WTC11 (cell line): ENCODE measurements at regions not wholly inside any gene's neighbourhood (a gene's known extent, or its start where the extent isn't known, plus 50 kb on each side); places are given as distances from the start of the nearest gene placed in this dataset.

Source experiments
- ATF2 ChIP-seq: sonication (generic); formaldehyde crosslinking; IDR thresholded peaks from 2 replicates; pipeline ENCODE4 v1.8.1; 2022; ENCODE audit warnings: low read depth, missing genetic modification reagents, borderline replicate concordance
- ATF3 ChIP-seq: sonication (generic); formaldehyde crosslinking; conservative IDR thresholded peaks from 2 replicates; pipeline ENCODE4 v1.8.1; 2022; ENCODE audit warnings: mild to moderate bottlenecking, missing genetic modification reagents
- CTCF ChIP-seq: fragments of 200-600 bp; IDR thresholded peaks from 2 replicates; pipeline ENCODE4 v1.8.0; 2022; ENCODE audit warnings: antibody characterized with exemption
- E2F4 ChIP-seq: sonication (generic); formaldehyde crosslinking; IDR thresholded peaks from 2 replicates; pipeline ENCODE4 v1.8.1; 2022; ENCODE audit warnings: low read depth, mild to moderate bottlenecking, moderate library complexity, missing genetic modification reagents, borderline replicate concordance
- ERG ChIP-seq: fragments of 250-450 bp; sonication (Bioruptor Pico); IDR thresholded peaks from 2 replicates; pipeline ENCODE4 v1.8.0; 2021; ENCODE audit warnings: mild to moderate bottlenecking
- HMGXB4 ChIP-seq: sonication (generic); formaldehyde crosslinking; IDR thresholded peaks from 2 replicates; pipeline ENCODE4 v1.8.1; 2023; ENCODE audit warnings: mild to moderate bottlenecking, moderate library complexity, missing genetic modification reagents
- JUN ChIP-seq: sonication (generic); formaldehyde crosslinking; IDR thresholded peaks from 2 replicates; pipeline ENCODE4 v1.8.0; 2023; ENCODE audit warnings: mild to moderate bottlenecking, missing genetic modification reagents
- MAX ChIP-seq: sonication (generic); formaldehyde crosslinking; IDR thresholded peaks from 2 replicates; pipeline ENCODE4 v1.8.0; 2022; ENCODE audit warnings: mild to moderate bottlenecking, missing genetic modification reagents
- MLX ChIP-seq: sonication (generic); formaldehyde crosslinking; IDR thresholded peaks from 2 replicates; pipeline ENCODE4 v1.8.1; 2023; ENCODE audit warnings: mild to moderate bottlenecking, missing genetic modification reagents, moderate library complexity
- USF1 ChIP-seq: sonication (generic); formaldehyde crosslinking; IDR thresholded peaks from 2 replicates; pipeline ENCODE4 v1.8.0; 2022; ENCODE audit warnings: mild to moderate bottlenecking, missing genetic modification reagents
- USF2 ChIP-seq: sonication (generic); formaldehyde crosslinking; IDR thresholded peaks from 2 replicates; pipeline ENCODE4 v1.8.1; 2023; ENCODE audit warnings: mild to moderate bottlenecking, missing genetic modification reagents, moderate library complexity

GRCh38 chr1:221025501-221025900, 146.3 kb downstream of the HLX start:
- TF ChIP-seq ATF2 (no peak), CTCF (no peak), JUN (CRISPR knock-in tag) (no peak), ERG (CRISPR knock-in tag) (no peak), MLX (CRISPR knock-in tag) (no peak), HMGXB4 (CRISPR knock-in tag) (no peak), USF1 (no peak), ATF3 (CRISPR knock-in tag) (no peak), MAX (CRISPR knock-in tag) (no peak), E2F4 (CRISPR knock-in tag) (no peak), USF2 (no peak)
